HEK293 (cell line): ENCODE measurements at regions not wholly inside any gene's neighbourhood (a gene's known extent, or its start where the extent isn't known, plus 50 kb on each side); places are given as distances from the start of the nearest gene placed in this dataset.
"Not testable (repeated sequence)": the region's sequence is repeated elsewhere in the genome, so short reads cannot be mapped to it uniquely, and the experiment has no call there.

Experiments used
- CTCF ChIA-PET: fragments of 350-600 bp; formaldehyde crosslinking; extraction: SDS; loops from one replicate; lab custom pipeline; 2021; ENCODE audit warnings: antibody characterized with exemption; lab: Yijun Ruan, JAX
- POLR2A ChIA-PET: fragments of 300-600 bp; formaldehyde crosslinking; extraction: SDS; loops from one replicate; lab custom pipeline; 2020; ENCODE audit warnings: antibody characterized with exemption, inconsistent platforms; lab: Yijun Ruan, JAX
- H3K27ac ChIP-seq: fragments of 200-500 bp; sonication (Bioruptor generic); 2 replicates; pipeline ENCODE4 v1.5.1; 2014; ENCODE audit warnings: low read depth, low read length, control low read depth, inconsistent platforms; ENCODE audit errors: extremely low read depth
- H3K36me3 ChIP-seq, 2 experiments: fragments of 200-500 bp in 1 of 2; sonication (Bioruptor generic) in 1 of 2; 1 replicate in 1 of 2; 2 replicates in 1 of 2; pipeline ENCODE4 v1.5.1; 2014 to 2017; ENCODE audit warnings: inconsistent platforms in 2 of 2, low read length in 2 of 2; ENCODE audit not compliant: control insufficient read depth in 2 of 2, insufficient read depth in 1 of 2
- H3K4me1 ChIP-seq: fragments of 200-500 bp; sonication (Bioruptor generic); 2 replicates; pipeline ENCODE4 v1.5.1; 2014; ENCODE audit warnings: mild to moderate bottlenecking, low read length, inconsistent platforms; ENCODE audit not compliant: control insufficient read depth, insufficient read depth
- H3K4me3 ChIP-seq: 2 replicates; pipeline ENCODE4 v1.5.1; 2011; ENCODE audit warnings: low read depth, mild to moderate bottlenecking, control low read depth, low read length, moderate library complexity
- H3K9me3 ChIP-seq: fragments of 200-500 bp; sonication (Bioruptor generic); 2 replicates; pipeline ENCODE4 v1.5.1; 2014; ENCODE audit warnings: low read depth, low read length, inconsistent platforms; ENCODE audit not compliant: control insufficient read depth, insufficient read depth
- HOXC10 ChIP-seq: sonication (generic); formaldehyde crosslinking; IDR thresholded peaks from 2 replicates; pipeline ENCODE4 v1.8.1; 2023; ENCODE audit warnings: mild to moderate bottlenecking, missing genetic modification reagents
- MYNN ChIP-seq: fragments of 450-650 bp; formaldehyde crosslinking; IDR thresholded peaks from 2 replicates; pipeline ENCODE4 v1.5.1; 2016; ENCODE audit warnings: missing biosample characterization, missing genetic modification characterization, borderline replicate concordance
- ZBTB7A ChIP-seq: fragments of 450-650 bp; formaldehyde crosslinking; IDR thresholded peaks from 2 replicates; pipeline ENCODE4 v1.5.1; 2016; ENCODE audit warnings: low read depth, missing biosample characterization, missing genetic modification characterization
- ZEB2 ChIP-seq: fragments of 450-650 bp; formaldehyde crosslinking; IDR thresholded peaks from 2 replicates; pipeline ENCODE4 v1.5.1; 2016; ENCODE audit warnings: missing biosample characterization, missing genetic modification characterization
- ZNF280C ChIP-seq: fragments of 450-650 bp; formaldehyde crosslinking; IDR thresholded peaks from 2 replicates; pipeline ENCODE4 v1.5.1; 2016; ENCODE audit warnings: missing biosample characterization, missing genetic modification characterization
- ZNF544 ChIP-seq: fragments of 450-650 bp; formaldehyde crosslinking; IDR thresholded peaks from 2 replicates; pipeline ENCODE4 v1.5.0; 2017; ENCODE audit warnings: missing biosample characterization, missing genetic modification characterization
- ZNF621 ChIP-seq: fragments of 450-650 bp; formaldehyde crosslinking; IDR thresholded peaks from 2 replicates; pipeline ENCODE4 v1.5.1; 2017; ENCODE audit warnings: missing biosample characterization, missing genetic modification characterization

GRCh38 chr2:95734976-95735890 is 143.4 kb downstream of the TRIM43 start (continued):
- TF ChIP-seq ZNF280C (tag by site-specific recombination) (no peak), ZEB2 (tag by site-specific recombination) (no peak), ZNF544 (tag by site-specific recombination) (no peak), MYNN (tag by site-specific recombination) (no peak)

DNA sequence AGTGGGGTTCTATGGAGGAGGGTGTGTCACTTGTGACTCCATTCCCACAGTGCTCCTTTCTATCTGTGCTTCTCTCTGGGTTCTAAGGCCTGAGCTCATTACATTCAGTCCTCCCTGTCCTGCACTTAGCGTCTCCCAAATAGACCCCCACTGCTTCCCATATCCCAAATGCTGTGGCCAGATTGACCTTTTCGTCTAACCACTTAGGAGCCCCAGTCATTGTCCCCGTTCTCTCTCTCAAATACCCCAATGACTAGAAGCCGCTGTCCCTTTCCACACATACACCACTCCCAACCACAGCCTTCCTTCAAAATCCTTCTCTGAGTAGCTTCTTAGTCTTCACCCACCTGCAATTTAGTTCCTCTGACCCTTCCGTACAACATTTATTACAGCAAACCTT is 146.5 kb downstream of the TRIM43 start:
- no peak overlapping the region for H3K4me3 ChIP-seq
- POLR2A ChIA-PET, result no interaction called here
- CTCF ChIA-PET, result interaction anchor here (0.6 kb wide), 1 partner anchor 9 kb away, joined by 3 read pairs; no protein-coding TSS in a partner anchor
- H3K27ac ChIP-seq, result no peak overlapping the region
- no peaks in the 10 kb centered on the region for H3K4me1 ChIP-seq
- TF ChIP-seq HOXC10 (CRISPR knock-in tag) (no peak), ZBTB7A (tag by site-specific recombination) (no peak), ZNF621 (tag by site-specific recombination) (no peak)
- H3K36me3 ChIP-seq, result no peaks in the 10 kb centered on the region
- H3K9me3 ChIP-seq, result no peaks in the 10 kb centered on the region

DNA sequence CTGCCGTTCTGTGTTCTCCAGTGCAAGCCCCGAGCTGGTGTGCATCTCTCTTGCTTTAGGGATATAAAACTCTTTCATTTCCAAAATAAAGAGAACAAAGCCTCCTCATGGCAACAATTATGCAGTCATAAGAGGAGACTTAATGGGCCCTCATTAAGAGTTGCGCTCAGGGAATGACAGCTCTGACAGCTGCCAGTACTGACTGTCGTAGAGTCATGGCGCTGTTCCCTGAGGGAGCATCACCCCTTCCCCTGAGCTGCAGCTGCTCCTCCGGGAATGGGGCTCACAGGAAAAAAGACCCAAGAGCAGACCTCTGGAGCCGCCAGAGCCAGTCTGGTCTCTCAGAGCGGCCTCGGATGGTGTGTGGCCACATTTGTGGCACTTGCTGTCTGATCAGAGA is 160.3 kb downstream of the TRIM43 start:
- CTCF ChIA-PET, H3K27ac ChIP-seq, H3K4me3 ChIP-seq, H3K4me1 ChIP-seq, H3K9me3 ChIP-seq, H3K36me3 ChIP-seq, POLR2A ChIA-PET: not testable (repeated sequence)

DNA sequence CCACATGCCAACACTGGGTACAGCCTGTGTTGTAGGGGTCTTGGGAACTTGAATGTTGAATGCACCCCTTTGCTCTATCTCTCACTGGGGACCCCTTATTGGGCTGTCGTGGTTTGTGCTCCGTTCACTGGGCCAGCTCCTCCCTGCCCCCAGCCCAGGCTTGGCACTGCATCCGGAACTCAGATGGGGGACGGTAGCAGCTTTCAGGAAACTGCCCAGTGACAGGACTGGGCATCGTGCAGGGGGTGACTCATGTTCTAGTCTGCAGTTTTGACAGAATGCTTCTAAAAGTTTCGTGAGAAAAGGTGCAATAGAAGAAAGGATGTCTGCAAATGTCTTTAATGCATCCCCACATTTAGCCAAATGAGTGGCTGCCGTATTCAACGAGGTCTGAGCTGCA is 162.0 kb downstream of the TRIM43 start:
- H3K9me3 ChIP-seq, H3K27ac ChIP-seq, H3K4me1 ChIP-seq, POLR2A ChIA-PET, CTCF ChIA-PET, H3K4me3 ChIP-seq, H3K36me3 ChIP-seq: not testable (repeated sequence)

DNA sequence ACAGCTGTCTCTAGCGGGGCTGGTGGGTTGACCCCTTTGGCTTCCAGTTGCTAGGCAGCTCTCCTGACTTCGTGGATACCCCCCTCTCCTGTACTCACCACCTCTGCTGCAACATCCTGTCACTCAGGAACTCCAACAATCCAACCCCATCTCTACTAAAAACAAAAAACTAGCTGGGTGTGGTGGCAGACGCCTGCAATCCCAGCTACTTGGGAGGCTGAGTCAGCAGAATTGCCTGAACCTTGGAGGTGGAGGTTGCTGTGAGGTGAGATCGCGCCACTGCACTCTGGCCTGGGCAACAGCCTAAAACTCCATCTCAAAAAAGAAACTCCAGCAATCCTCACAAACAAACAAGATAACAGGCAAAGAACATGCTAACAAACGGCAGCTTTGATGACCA is 162.4 kb downstream of the TRIM43 start:
- H3K4me1 ChIP-seq, H3K4me3 ChIP-seq, H3K9me3 ChIP-seq, POLR2A ChIA-PET, H3K36me3 ChIP-seq, H3K27ac ChIP-seq, CTCF ChIA-PET: not testable (repeated sequence)

DNA sequence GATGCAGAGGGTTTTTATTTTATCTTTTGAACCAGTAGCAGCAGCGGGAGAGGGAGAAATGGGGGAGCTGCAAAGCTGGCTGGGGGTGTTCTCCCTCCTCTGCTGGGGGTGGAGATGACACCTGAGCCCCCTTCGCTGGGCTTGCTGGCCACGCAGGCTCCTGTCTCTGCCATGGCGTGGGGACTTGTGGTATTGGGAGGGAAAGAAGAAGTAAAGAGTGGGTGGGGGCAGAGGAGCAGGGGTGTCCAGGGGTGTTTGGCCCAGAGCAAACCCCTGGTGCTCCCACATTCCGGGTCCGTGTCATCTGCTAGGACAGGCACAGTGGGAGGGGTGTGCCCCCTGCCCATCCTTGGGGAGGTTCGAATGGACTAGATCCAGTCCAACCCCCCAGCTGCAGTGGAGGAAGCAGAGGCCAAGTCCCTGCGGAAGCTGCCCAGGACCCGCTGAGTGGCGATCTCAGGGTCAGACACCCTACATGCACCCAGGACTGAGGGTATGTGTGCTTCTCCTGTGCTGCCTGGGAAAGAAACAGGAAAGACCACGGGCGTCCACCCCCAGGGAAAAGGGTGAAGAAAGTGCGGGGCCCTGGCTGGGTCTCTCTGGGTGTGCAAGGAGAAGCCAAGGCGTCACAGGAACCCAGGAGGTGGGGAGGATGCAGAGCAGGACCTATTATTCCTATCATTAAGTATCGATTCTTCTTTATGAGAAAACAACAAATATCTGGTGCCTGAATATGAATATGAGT is 163.2 kb downstream of the TRIM43 start:
- H3K4me3 ChIP-seq, POLR2A ChIA-PET, CTCF ChIA-PET, H3K36me3 ChIP-seq, H3K27ac ChIP-seq, H3K9me3 ChIP-seq, H3K4me1 ChIP-seq: not testable (repeated sequence)

DNA sequence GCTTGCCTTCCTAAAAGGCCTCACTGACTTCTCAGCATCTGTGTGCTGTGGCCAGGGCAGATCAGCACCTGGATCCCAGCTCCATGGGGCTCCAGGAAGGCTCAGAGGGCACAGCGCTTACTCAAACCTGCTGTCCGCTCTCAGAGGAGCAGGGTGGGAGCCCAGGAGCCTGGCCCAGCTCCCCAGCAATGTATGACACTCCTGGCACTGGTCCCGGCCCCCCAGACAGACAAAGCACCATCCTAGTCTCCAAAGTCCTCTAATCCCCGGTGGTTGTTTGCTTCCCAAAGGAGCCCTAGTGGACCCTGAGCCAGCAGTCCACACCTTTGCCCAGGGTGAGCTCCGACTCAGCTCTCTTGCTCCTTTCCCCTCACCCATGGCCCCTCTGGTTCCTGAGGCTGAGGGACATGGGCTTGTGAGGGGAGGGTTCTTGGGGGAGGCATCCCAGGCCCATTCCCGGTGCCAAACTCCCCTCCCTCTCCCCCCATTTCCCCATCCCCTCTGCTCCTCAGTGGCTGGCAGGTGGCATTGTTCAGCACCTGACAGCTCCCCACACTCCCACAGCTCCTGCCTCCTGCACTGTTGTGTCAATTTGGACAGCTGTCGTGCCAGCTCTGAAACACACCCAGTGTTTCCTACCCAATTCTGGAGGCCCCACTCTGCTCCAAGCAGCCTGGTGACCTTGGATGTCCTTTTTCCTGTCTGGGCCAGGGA is 164.3 kb downstream of the TRIM43 start:
- H3K36me3 ChIP-seq, POLR2A ChIA-PET, H3K27ac ChIP-seq, H3K4me3 ChIP-seq, H3K9me3 ChIP-seq, CTCF ChIA-PET, H3K4me1 ChIP-seq: not testable (repeated sequence)
